H9 (cell line): ENCODE measurements at regions not wholly inside any gene's neighbourhood (a gene's known extent, or its start where the extent isn't known, plus 50 kb on each side); places are given as distances from the start of the nearest gene placed in this dataset.

Experiments
- DNase-seq: peaks from one replicate; pipeline ENCODE4 v3.0.0-alpha.2; 2017
- H2AFZ ChIP-seq: one replicate; pipeline ENCODE4 v1.6.1; 2013; ENCODE audit warnings: mild to moderate bottlenecking, low read length, control low read depth, moderate library complexity
- H2AK5ac ChIP-seq: 2 replicates; pipeline ENCODE4 v1.6.1; 2013; ENCODE audit warnings: low read length, control low read depth, mixed read lengths; ENCODE audit not compliant: insufficient read length
- H2BK120ac ChIP-seq: one replicate; pipeline ENCODE4 v1.6.1; 2013; ENCODE audit warnings: low read depth, mild to moderate bottlenecking, low read length, control low read depth, inconsistent platforms; ENCODE audit not compliant: poor library complexity, severe bottlenecking
- H2BK12ac ChIP-seq: 2 replicates; pipeline ENCODE4 v1.6.1; 2013; ENCODE audit warnings: low read length, control low read depth, mixed read lengths, low read depth; ENCODE audit not compliant: insufficient read length
- H2BK15ac ChIP-seq: 2 replicates; pipeline ENCODE4 v1.6.1; 2013; ENCODE audit warnings: low read depth, low read length, control low read depth
- H2BK20ac ChIP-seq: one replicate; pipeline ENCODE4 v1.6.1; 2013; ENCODE audit warnings: low read depth, mild to moderate bottlenecking, low read length, control low read depth, inconsistent platforms; ENCODE audit not compliant: poor library complexity, severe bottlenecking
- H2BK5ac ChIP-seq: 2 replicates; pipeline ENCODE4 v1.6.1; 2013; ENCODE audit warnings: low read length, control low read depth, mixed read lengths; ENCODE audit not compliant: insufficient read length
- H3K14ac ChIP-seq: 2 replicates; pipeline ENCODE4 v1.6.1; 2013; ENCODE audit warnings: low read length, control low read depth; ENCODE audit not compliant: insufficient read depth
- H3K18ac ChIP-seq: 2 replicates; pipeline ENCODE4 v1.6.1; 2013; ENCODE audit warnings: low read depth, mild to moderate bottlenecking, mixed read lengths, low read length, control low read depth; ENCODE audit not compliant: insufficient read length
- H3K23ac ChIP-seq: 2 replicates; pipeline ENCODE4 v1.6.1; 2013; ENCODE audit warnings: low read length, control low read depth, mixed read lengths, low read depth; ENCODE audit not compliant: insufficient read length
- H3K23me2 ChIP-seq: 2 replicates; pipeline ENCODE4 v1.6.1; 2013; ENCODE audit warnings: low read depth, mild to moderate bottlenecking, mixed read lengths, low read length, control low read depth; ENCODE audit not compliant: insufficient read length, poor library complexity, severe bottlenecking
- H3K27ac ChIP-seq: 2 replicates; pipeline ENCODE4 v1.5.1; 2013; ENCODE audit warnings: low read length, control low read depth, mixed read lengths, low read depth; ENCODE audit not compliant: insufficient read length
- H3K27me3 ChIP-seq: 2 replicates; pipeline ENCODE4 v1.6.1; 2013; ENCODE audit warnings: low read length, control low read depth, inconsistent platforms; ENCODE audit not compliant: insufficient read depth
- H3K4ac ChIP-seq: 2 replicates; pipeline ENCODE4 v1.6.1; 2013; ENCODE audit warnings: low read depth, mild to moderate bottlenecking, control low read depth, inconsistent platforms, low read length, moderate library complexity
- H3K4me1 ChIP-seq: 2 replicates; pipeline ENCODE4 v1.6.1; 2013; ENCODE audit warnings: low read length, control low read depth, inconsistent platforms; ENCODE audit not compliant: insufficient read depth
- H3K4me2 ChIP-seq: 2 replicates; pipeline ENCODE4 v1.6.1; 2013; ENCODE audit warnings: low read length, control low read depth, mixed read lengths; ENCODE audit not compliant: insufficient read length, insufficient read depth
- H3K56ac ChIP-seq: 2 replicates; pipeline ENCODE4 v1.6.1; 2013; ENCODE audit warnings: low read depth, mild to moderate bottlenecking, mixed read lengths, low read length, control low read depth; ENCODE audit not compliant: insufficient read length
- H3K79me1 ChIP-seq: 2 replicates; pipeline ENCODE4 v1.6.1; 2013; ENCODE audit warnings: low read depth, mild to moderate bottlenecking, moderate library complexity, low read length, control low read depth, inconsistent platforms; ENCODE audit not compliant: insufficient read depth, poor library complexity, severe bottlenecking
- H3K79me2 ChIP-seq: 2 replicates; pipeline ENCODE4 v1.6.1; 2013; ENCODE audit warnings: low read length, control low read depth, inconsistent platforms; ENCODE audit not compliant: insufficient read depth
- H3K9ac ChIP-seq: 2 replicates; pipeline ENCODE4 v1.6.1; 2013; ENCODE audit warnings: low read length, control low read depth, mixed read lengths; ENCODE audit not compliant: insufficient read length; ENCODE audit errors: extremely low read depth
- H3K9me3 ChIP-seq: one replicate; pipeline ENCODE4 v1.6.1; 2013; ENCODE audit warnings: low read depth, low read length, inconsistent platforms; ENCODE audit not compliant: control insufficient read depth
- H3T11ph ChIP-seq: one replicate; pipeline ENCODE4 v1.6.1; 2013; ENCODE audit warnings: mild to moderate bottlenecking, low read length, control low read depth, inconsistent platforms
- H4K20me1 ChIP-seq: one replicate; pipeline ENCODE4 v1.6.1; 2013; ENCODE audit not compliant: control insufficient read depth, insufficient read length, insufficient read depth
- H4K5ac ChIP-seq: 2 replicates; pipeline ENCODE4 v1.6.1; 2013; ENCODE audit warnings: low read depth, mild to moderate bottlenecking, mixed read lengths, low read length, control low read depth; ENCODE audit not compliant: insufficient read length
- H4K8ac ChIP-seq: replicated peaks from 2 replicates; pipeline ENCODE4 v1.6.1; 2013; ENCODE audit warnings: low read length, control low read depth, mixed read lengths, low read depth; ENCODE audit not compliant: insufficient read length
- H4K91ac ChIP-seq: 2 replicates; pipeline ENCODE4 v1.6.1; 2013; ENCODE audit warnings: low read depth, mild to moderate bottlenecking, moderate library complexity, mixed read lengths, low read length, control low read depth; ENCODE audit not compliant: insufficient read length
- H3K27ac Mint-ChIP-seq, 3 experiments: 2 replicates in 2 of 3; 3 replicates in 1 of 3; pipeline ENCODE4 v1.8.0; 2020 to 2021; ENCODE audit warnings: mixed read lengths in 3 of 3, mild to moderate bottlenecking in 1 of 3, moderate library complexity in 1 of 3
- H3K27me3 Mint-ChIP-seq: 2 replicates; pipeline ENCODE4 v1.8.0; 2021; ENCODE audit warnings: low read depth, mild to moderate bottlenecking, moderate library complexity, mixed read lengths
- H3K36me3 Mint-ChIP-seq, 3 experiments: 2 replicates in 2 of 3; 3 replicates in 1 of 3; pipeline ENCODE4 v1.8.0; 2020 to 2021; ENCODE audit warnings: low read depth in 3 of 3, mixed read lengths in 3 of 3; ENCODE audit not compliant: insufficient read depth in 1 of 3
- H3K4me1 Mint-ChIP-seq, 2 experiments: 2 replicates each; pipeline ENCODE4 v1.8.0; 2020; ENCODE audit warnings: mixed read lengths in 2 of 2
- H3K4me3 Mint-ChIP-seq, 2 experiments: 2 replicates in 1 of 2; 3 replicates in 1 of 2; pipeline ENCODE4 v1.8.0; 2020 to 2021; ENCODE audit warnings: mild to moderate bottlenecking in 2 of 2, mixed read lengths in 2 of 2, moderate library complexity in 1 of 2
- H3K9me3 Mint-ChIP-seq, 2 experiments: 2 replicates in 1 of 2; 3 replicates in 1 of 2; pipeline ENCODE4 v1.8.0; 2020; ENCODE audit warnings: mild to moderate bottlenecking in 2 of 2, mixed read lengths in 2 of 2, moderate library complexity in 1 of 2
- CTCF ChIP-seq: fragments of 200-600 bp; sonication (generic); conservative IDR thresholded peaks from 3 replicates; pipeline ENCODE4 v1.8.0; 2021; ENCODE audit warnings: antibody characterized with exemption, mild to moderate bottlenecking
- WGBS: extraction: QIAGEN DNeasy Blood & Tissue Kit; methylation state at CpG from one replicate; pipeline ENCODE4 v1.1.7; 2013; ENCODE audit warnings: missing lambda C conversion rate, low lambda C conversion rate, mixed read lengths; ENCODE audit not compliant: insufficient read length; ENCODE audit errors: extremely low coverage; 5-methylcytosine and 5-hydroxymethylcytosine counted together

- H2BK5ac ChIP-seq = no peak overlapping the region
- Mint-ChIP-seq H3K4me1 (no peaks in the 10 kb centered on the region), H3K27me3 (peaks cover 2% of the 10 kb centered on the region; the same call in 1 of the 2 replicates), H3K36me3 (peaks cover 0 to under 1% (median 0%) of the 10 kb centered on the region in 3 experiments; a peak in 1 of 7 replicates), H3K4me3 (no peak overlapping the region), H3K27ac (no peak overlapping the region), H3K9me3 (peaks cover 0 to 1% of the 10 kb centered on the region in 2 experiments; a peak in 2 of 5 replicates)
- no peak overlapping the region for H3K27ac ChIP-seq
- H3K4me1 ChIP-seq = no peaks in the 10 kb centered on the region
- no peak overlapping the region for H4K91ac ChIP-seq
- H4K8ac ChIP-seq = no peak overlapping the region
- H3K4ac ChIP-seq = no peak overlapping the region
- no peak overlapping the region for H3K23ac ChIP-seq
- no CpG with 5 or more reads among the region's 15 CpGs for WGBS
- H2BK12ac ChIP-seq = no peak overlapping the region
- no peaks in the 10 kb centered on the region for H3K9me3 ChIP-seq
- no peaks in the 10 kb centered on the region for H3K79me2 ChIP-seq
- TF ChIP-seq CTCF = no peak
- H2BK20ac ChIP-seq = no peak overlapping the region
- no peak for DNase-seq
- H2AFZ ChIP-seq = no peak overlapping the region
- H3K27me3 ChIP-seq = no peaks in the 10 kb centered on the region
- H3K56ac ChIP-seq = no peak overlapping the region
- no peak overlapping the region for H3K18ac ChIP-seq
- no peaks in the 10 kb centered on the region for H3K23me2 ChIP-seq
- H2AK5ac ChIP-seq = no peak overlapping the region
- no peak overlapping the region for H3K14ac ChIP-seq
- H3K9ac ChIP-seq = no peak overlapping the region
- H2BK120ac ChIP-seq = no peak overlapping the region
- no peak overlapping the region for H3K4me2 ChIP-seq
- no peak overlapping the region for H3T11ph ChIP-seq
- H2BK15ac ChIP-seq = no peak overlapping the region
- no peaks in the 10 kb centered on the region for H4K20me1 ChIP-seq
- no peaks in the 10 kb centered on the region for H3K79me1 ChIP-seq
- no peak overlapping the region for H4K5ac ChIP-seq
Measured at GRCh38 chr2:129459200-129459876, 520.1 kb upstream of the RAB6C start.
